ENCODE measurements at regions not wholly inside any gene's neighbourhood (a gene's known extent, or its start where the extent isn't known, plus 50 kb on each side); places are given as distances from the start of the nearest gene placed in this dataset.

GRCh38 chr18:37712776-37713175 is 147.2 kb upstream of the CELF4 start:
- TF ChIP-seq CTCF (conservative IDR thresholded peaks at IDR 0.05; ENCODE audit: low read length) (no peak), EZH2phosphoT487 (IDR thresholded peaks at IDR 0.05; ENCODE audit: borderline replicate concordance, low read depth, low read length) (no peak)
